HCT116 (cell line): ENCODE measurements at regions not wholly inside any gene's neighbourhood (a gene's known extent, or its start where the extent isn't known, plus 50 kb on each side); places are given as distances from the start of the nearest gene placed in this dataset.

ENCODE experiments used
- ATAC-seq: fragments of 200-7000 bp; cut with Tn5 transposase; 2 replicates; pipeline ENCODE4 v1.9.1; 2020; ENCODE audit warnings: mild to moderate bottlenecking, moderate library complexity
- BruUV-seq: library from RNA; stranded (reverse); fragments of 400-500 nt; replicated peaks from 2 replicates; lab custom pipeline; 2021; lab: Mats Ljungman, UMichigan
- CTCF ChIA-PET: fragments of 300-600 bp; sonication (Branson Sonifier 250); formaldehyde crosslinking; loops from one replicate; lab custom pipeline; 2021; ENCODE audit warnings: antibody characterized with exemption; lab: Charles Lee
- POLR2A ChIA-PET: fragments of 300-600, 350-600 bp; sonication (Branson Sonifier 250); formaldehyde crosslinking; loops from one replicate; lab custom pipeline; 2021; ENCODE audit warnings: antibody characterized with exemption; lab: Charles Lee
- RAD21 ChIA-PET, 2 experiments: fragments of 300-600 bp; sonication (Branson Sonifier 250); formaldehyde crosslinking; loops; one replicate each; lab custom pipeline; 2023; ENCODE audit warnings: low total read pairs in 2 of 2; ENCODE audit not compliant: uncharacterized antibody in 2 of 2, unreplicated experiment in 2 of 2, low non-redundant PET in 1 of 2; lab: Charles Lee
- DNase-seq: peaks from one replicate; pipeline ENCODE4 v3.0.0-alpha.2; 2010; ENCODE audit warnings: low read depth, low spot score
- H2AFZ ChIP-seq: fragments of 200-600 bp; shearing (Covaris generic), sonication (generic); 2 replicates; pipeline ENCODE4 v1.6.1; 2017; ENCODE audit warnings: low read depth, mixed run types, mixed read lengths, antibody characterized with exemption, low read length; ENCODE audit not compliant: poor library complexity, severe bottlenecking
- H3K27ac ChIP-seq: 2 replicates; pipeline ENCODE4 v1.5.1; 2012; ENCODE audit warnings: low read depth, low read length
- H3K27me3 ChIP-seq: fragments of 200-600 bp; sonication (generic); 2 replicates; pipeline ENCODE4 v1.6.1; 2016; ENCODE audit warnings: mixed run types, low read length, mixed read lengths; ENCODE audit not compliant: insufficient read depth
- H3K36me3 ChIP-seq, 2 experiments: fragments of 200-500 bp in 1 of 2; fragments of 200-600 bp in 1 of 2; sonication (Bioruptor generic) in 1 of 2; sonication (generic) in 1 of 2; 2 replicates each; pipeline versions ENCODE4 v1.5.1 to v1.6.1; 2014 to 2016; ENCODE audit warnings: low read length in 2 of 2, inconsistent platforms in 1 of 2, mixed read lengths in 1 of 2, mixed run types in 1 of 2; ENCODE audit not compliant: insufficient read depth in 2 of 2, control insufficient read depth in 1 of 2
- H3K4me1 ChIP-seq, 2 experiments: fragments of 200-600 bp in 1 of 2; sonication (generic) in 1 of 2; 2 replicates each; pipeline versions ENCODE4 v1.5.1 to v1.6.1; 2012 to 2017; ENCODE audit warnings: low read length in 2 of 2, inconsistent platforms in 1 of 2, mild to moderate bottlenecking in 1 of 2, mixed read lengths in 1 of 2, mixed run types in 1 of 2, moderate library complexity in 1 of 2; ENCODE audit not compliant: insufficient read depth in 2 of 2, control insufficient read depth in 1 of 2
- H3K4me2 ChIP-seq: fragments of 200-600 bp; sonication (generic); 2 replicates; pipeline ENCODE4 v1.6.1; 2017; ENCODE audit warnings: mixed run types, low read length, mixed read lengths
- H3K4me3 ChIP-seq, 2 experiments: fragments of 200-600 bp in 1 of 2; sonication (generic) in 1 of 2; replicated peaks in 1 of 2; 2 replicates each; pipeline ENCODE4 v1.5.1; 2011 to 2016; ENCODE audit warnings: low read length in 2 of 2, control low read depth in 1 of 2, low read depth in 1 of 2, mild to moderate bottlenecking in 1 of 2, mixed read lengths in 1 of 2, mixed run types in 1 of 2
- H3K79me2 ChIP-seq: fragments of 200-600 bp; sonication (generic); 2 replicates; pipeline ENCODE4 v1.6.1; 2017; ENCODE audit warnings: mild to moderate bottlenecking, mixed run types, low read length, moderate library complexity, mixed read lengths; ENCODE audit not compliant: insufficient read depth
- H3K9ac ChIP-seq: fragments of 200-600 bp; sonication (generic); 2 replicates; pipeline ENCODE4 v1.6.1; 2016; ENCODE audit warnings: low read length, mixed read lengths
- H3K9me2 ChIP-seq: fragments of 200-600 bp; sonication (generic), shearing (Covaris generic); 2 replicates; pipeline ENCODE4 v1.6.1; 2017; ENCODE audit warnings: mixed run types, mild to moderate bottlenecking, moderate library complexity; ENCODE audit not compliant: insufficient read depth
- H3K9me3 ChIP-seq, 2 experiments: fragments of 200-500 bp in 1 of 2; fragments of 200-600 bp in 1 of 2; sonication (Bioruptor generic) in 1 of 2; sonication (generic) in 1 of 2; 2 replicates each; pipeline ENCODE4 v1.6.1; 2014 to 2017; ENCODE audit warnings: low read length in 2 of 2, mixed read lengths in 2 of 2, inconsistent platforms in 1 of 2, low read depth in 1 of 2, mild to moderate bottlenecking in 1 of 2, mixed run types in 1 of 2, moderate library complexity in 1 of 2; ENCODE audit not compliant: control insufficient read depth in 1 of 2, insufficient read depth in 1 of 2
- H4K20me1 ChIP-seq: fragments of 200-600 bp; sonication (generic), shearing (Covaris generic); 2 replicates; pipeline ENCODE4 v1.6.1; 2017; ENCODE audit warnings: mixed run types, mild to moderate bottlenecking, moderate library complexity; ENCODE audit not compliant: insufficient read depth
- CTCF ChIP-seq, 3 experiments: fragments of 200-600 bp in 1 of 3; sonication (generic) in 1 of 3; IDR thresholded peaks in 2 of 3; conservative IDR thresholded peaks in 1 of 3; 2 replicates each; pipeline ENCODE4 v1.5.1; 2012 to 2017; ENCODE audit warnings: low read depth in 2 of 3, low read length in 2 of 3, antibody characterized with exemption in 1 of 3, borderline replicate concordance in 1 of 3, control low read depth in 1 of 3, mild to moderate bottlenecking in 1 of 3, mixed read lengths in 1 of 3, mixed run types in 1 of 3, moderate library complexity in 1 of 3; ENCODE audit not compliant: insufficient read depth in 1 of 3
- EGR1 ChIP-seq: IDR thresholded peaks from 2 replicates; pipeline ENCODE4 v1.6.1; 2012; ENCODE audit warnings: low read depth
- ELF1 ChIP-seq: IDR thresholded peaks from 2 replicates; pipeline ENCODE4 v1.6.1; 2012; ENCODE audit warnings: low read depth, borderline replicate concordance
- EZH2phosphoT487 ChIP-seq: fragments of 200-600 bp; IDR thresholded peaks from 2 replicates; pipeline ENCODE4 v1.6.1; 2018; ENCODE audit warnings: antibody characterized with exemption, borderline replicate concordance
- FOSL1 ChIP-seq: IDR thresholded peaks from 2 replicates; pipeline ENCODE4 v1.6.1; 2012; ENCODE audit warnings: low read depth
- POLR2A ChIP-seq: IDR thresholded peaks from 2 replicates; pipeline ENCODE4 v1.7.0; 2011; ENCODE audit warnings: borderline replicate concordance; ENCODE audit not compliant: insufficient read depth, insufficient read length; ENCODE audit errors: extremely low read depth
- POLR2AphosphoS5 ChIP-seq: IDR thresholded peaks from 2 replicates; pipeline ENCODE4 v1.6.1; 2011; ENCODE audit warnings: mild to moderate bottlenecking, low read depth, low read length, moderate library complexity
- REST ChIP-seq: IDR thresholded peaks from 2 replicates; pipeline ENCODE4 v1.6.1; 2012; ENCODE audit warnings: low read depth
- SIN3A ChIP-seq: IDR thresholded peaks from 2 replicates; pipeline ENCODE4 v1.6.1; 2012; ENCODE audit warnings: low read depth
- SP1 ChIP-seq: IDR thresholded peaks from 2 replicates; pipeline ENCODE4 v1.6.1; 2012; ENCODE audit warnings: low read depth
- YY1 ChIP-seq: IDR thresholded peaks from 2 replicates; pipeline ENCODE4 v1.6.1; 2011; ENCODE audit warnings: low read length, low read depth, moderate library complexity, mild to moderate bottlenecking; ENCODE audit not compliant: insufficient replicate concordance; ENCODE audit errors: extremely low read depth
- ZBTB33 ChIP-seq: IDR thresholded peaks from 2 replicates; pipeline ENCODE4 v1.6.1; 2011; ENCODE audit warnings: mild to moderate bottlenecking, low read length, moderate library complexity; ENCODE audit not compliant: insufficient replicate concordance; ENCODE audit errors: extremely low read depth
- ZFX ChIP-seq: fragments of 450-650 bp; IDR thresholded peaks from 2 replicates; pipeline ENCODE4 v1.6.1; 2017
- ZNF274 ChIP-seq: fragments of 200-500 bp; sonication (Bioruptor generic); IDR thresholded peaks from 2 replicates; pipeline ENCODE4 v1.6.1; 2014; ENCODE audit warnings: mild to moderate bottlenecking, low read depth, low read length, inconsistent platforms
- intact Hi-C: fragments of 100-400 bp; cut with micrococcal nuclease; formaldehyde crosslinking; loops from 2 replicates; pipeline ENCODE4 v1.10.0; 2022

DNA sequence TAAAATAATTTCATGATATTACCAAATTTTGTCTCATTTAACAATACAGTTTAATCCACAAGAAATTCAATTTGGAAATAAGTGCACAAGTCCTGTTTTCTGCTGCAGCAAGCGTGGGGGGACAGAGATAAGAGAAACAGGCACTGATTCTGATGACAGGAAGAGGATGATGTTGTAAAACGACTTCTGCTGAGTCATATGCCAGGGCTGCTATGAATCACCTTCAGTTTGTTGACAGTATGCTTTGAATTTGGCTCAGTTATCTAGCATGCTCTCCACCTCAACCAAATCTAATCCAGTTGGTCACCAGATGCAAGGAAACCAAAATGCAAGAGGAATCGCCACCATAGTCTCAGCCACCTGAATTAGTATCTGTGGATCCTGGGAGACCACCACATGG is 244.1 kb upstream of the MON1B start (continued):
- TF ChIP-seq SIN3A = no peak
- TF ChIP-seq EGR1 = no peak
- TF ChIP-seq FOSL1 = no peak
- TF ChIP-seq ZFX = no peak
- TF ChIP-seq POLR2A = no peak

GRCh38 chr16:76947749-76948148 is 243.2 kb upstream of the MON1B start:
- TF ChIP-seq CTCF (IDR thresholded peaks at IDR 0.05 in 2 of 3, conservative IDR thresholded peaks at IDR 0.05 in 1 of 3; ENCODE audit: borderline replicate concordance in 1 of 3, insufficient read depth in 1 of 3, low read depth in 2 of 3, low read length in 2 of 3) (no peak), SIN3A (no peak), EZH2phosphoT487 (no peak), ELF1 (no peak), EGR1 (no peak), REST (no peak), POLR2AphosphoS5 (no peak), ZBTB33 (no peak), POLR2A (no peak), SP1 (no peak), YY1 (no peak), ZNF274 (no peak)
- TF ChIP-seq, all 23 proteins: peak for 0
- no peaks in the 10 kb centered on the region for H3K27me3 ChIP-seq
- DNase-seq (no peak), ATAC-seq (no peak)
- ChIA-PET POLR2A (no interaction called here), CTCF (no interaction called here), RAD21 (no interaction called here)
- H3K9me2 ChIP-seq = no peaks in the 10 kb centered on the region
- H3K9ac ChIP-seq = no peak overlapping the region
- no peaks in the 10 kb centered on the region; a peak in 1 of 4 replicates for H3K9me3 ChIP-seq
- no peak overlapping the region for H3K27ac ChIP-seq
- no peak overlapping the region for H2AFZ ChIP-seq
- H3K4me2 ChIP-seq = no peak overlapping the region
- H4K20me1 ChIP-seq = no peaks in the 10 kb centered on the region
- no TSS peak for BruUV-seq
- H3K36me3 ChIP-seq = no peaks in the 10 kb centered on the region
- H3K4me1 ChIP-seq = peaks cover 0 to 7% of the 10 kb centered on the region in 2 experiments; a peak in 2 of 4 replicates
- intact Hi-C loops = no loop called here
- no peaks in the 10 kb centered on the region for H3K79me2 ChIP-seq
- no peak overlapping the region for H3K4me3 ChIP-seq
